ENCODE measurements at regions not wholly inside any gene's neighbourhood (a gene's known extent, or its start where the extent isn't known, plus 50 kb on each side); places are given as distances from the start of the nearest gene placed in this dataset.
"Not testable (repeated sequence)": the region's sequence is repeated elsewhere in the genome, so short reads cannot be mapped to it uniquely, and the experiment has no call there.

GRCh38 chr6:7028963-7029362 lies 78.8 kb upstream of the RREB1 start:
- TF ChIP-seq RAD51 (IDR thresholded peaks at IDR 0.05; ENCODE audit: borderline replicate concordance, low read depth); SOX6 (IDR thresholded peaks at IDR 0.05); POLR2AphosphoS5 (IDR thresholded peaks at IDR 0.05; ENCODE audit: control insufficient read depth, insufficient read depth, low read depth, low read length); ZNF561 (CRISPR knock-in tag; conservative IDR thresholded peaks at IDR 0.05); EZH2 (IDR thresholded peaks at IDR 0.05; ENCODE audit: borderline replicate concordance, low read depth, low read length); ZNF263 (CRISPR knock-in tag; IDR thresholded peaks at IDR 0.05; ENCODE audit: borderline replicate concordance); BRCA1 (IDR thresholded peaks at IDR 0.05); BRCA1 (CRISPR knock-in tag; IDR thresholded peaks at IDR 0.05); ESRRA (IDR thresholded peaks at IDR 0.05; ENCODE audit: borderline replicate concordance, low read depth); TCF7L2 (IDR thresholded peaks at IDR 0.05; ENCODE audit: low read depth, low read length); ATF7 (IDR thresholded peaks at IDR 0.05): not testable (repeated sequence)
- TF ChIP-seq, protein P1, sequence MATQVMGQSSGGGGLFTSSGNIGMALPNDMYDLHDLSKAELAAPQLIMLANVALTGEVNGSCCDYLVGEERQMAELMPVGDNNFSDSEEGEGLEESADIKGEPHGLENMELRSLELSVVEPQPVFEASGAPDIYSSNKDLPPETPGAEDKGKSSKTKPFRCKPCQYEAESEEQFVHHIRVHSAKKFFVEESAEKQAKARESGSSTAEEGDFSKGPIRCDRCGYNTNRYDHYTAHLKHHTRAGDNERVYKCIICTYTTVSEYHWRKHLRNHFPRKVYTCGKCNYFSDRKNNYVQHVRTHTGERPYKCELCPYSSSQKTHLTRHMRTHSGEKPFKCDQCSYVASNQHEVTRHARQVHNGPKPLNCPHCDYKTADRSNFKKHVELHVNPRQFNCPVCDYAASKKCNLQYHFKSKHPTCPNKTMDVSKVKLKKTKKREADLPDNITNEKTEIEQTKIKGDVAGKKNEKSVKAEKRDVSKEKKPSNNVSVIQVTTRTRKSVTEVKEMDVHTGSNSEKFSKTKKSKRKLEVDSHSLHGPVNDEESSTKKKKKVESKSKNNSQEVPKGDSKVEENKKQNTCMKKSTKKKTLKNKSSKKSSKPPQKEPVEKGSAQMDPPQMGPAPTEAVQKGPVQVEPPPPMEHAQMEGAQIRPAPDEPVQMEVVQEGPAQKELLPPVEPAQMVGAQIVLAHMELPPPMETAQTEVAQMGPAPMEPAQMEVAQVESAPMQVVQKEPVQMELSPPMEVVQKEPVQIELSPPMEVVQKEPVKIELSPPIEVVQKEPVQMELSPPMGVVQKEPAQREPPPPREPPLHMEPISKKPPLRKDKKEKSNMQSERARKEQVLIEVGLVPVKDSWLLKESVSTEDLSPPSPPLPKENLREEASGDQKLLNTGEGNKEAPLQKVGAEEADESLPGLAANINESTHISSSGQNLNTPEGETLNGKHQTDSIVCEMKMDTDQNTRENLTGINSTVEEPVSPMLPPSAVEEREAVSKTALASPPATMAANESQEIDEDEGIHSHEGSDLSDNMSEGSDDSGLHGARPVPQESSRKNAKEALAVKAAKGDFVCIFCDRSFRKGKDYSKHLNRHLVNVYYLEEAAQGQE (IDR thresholded peaks at IDR 0.05; ENCODE audit: borderline replicate concordance): not testable (repeated sequence)
- TF ChIP-seq, protein P1 (CRISPR knock-in tag; IDR thresholded peaks at IDR 0.05; ENCODE audit: low read depth): not testable (repeated sequence)

Measured in K562 (cell line).